ENCODE measurements at regions not wholly inside any gene's neighbourhood (a gene's known extent, or its start where the extent isn't known, plus 50 kb on each side); places are given as distances from the start of the nearest gene placed in this dataset.
A peak's percentile ranks its signal among the peaks of the same experiment; 100 is the strongest.

GRCh38 chr9:86829496-86830046 lies 117.7 kb downstream of the GAS1 start:
- DNase-seq = no peak

- no peak for DNase-seq
Measured at GRCh38 chr9:86828631-86829030, 118.7 kb downstream of the GAS1 start.

GRCh38 chr9:86827893-86828292 lies 119.4 kb downstream of the GAS1 start:
- DNase-seq = no peak

GRCh38 chr9:86825299-86825698 lies 122.0 kb downstream of the GAS1 start:
- DNase-seq = no peak

- no peak for DNase-seq
Measured at GRCh38 chr9:86822006-86822801, 125.1 kb downstream of the GAS1 start.

GRCh38 chr9:86821006-86821845 lies 126.1 kb downstream of the GAS1 start:
- peak; percentile 86 for DNase-seq

- no peak for DNase-seq
Measured at GRCh38 chr9:86819552-86819951, 127.8 kb downstream of the GAS1 start.

GRCh38 chr9:86818636-86819035 lies 128.7 kb downstream of the GAS1 start:
- no peak for DNase-seq

- DNase-seq = no peak
Measured at GRCh38 chr9:86816868-86817267, 130.4 kb downstream of the GAS1 start.

GRCh38 chr9:86816366-86816765 lies 130.9 kb downstream of the GAS1 start:
- DNase-seq = no peak

- no peak for DNase-seq
Measured at GRCh38 chr9:86812616-86813015, 134.7 kb downstream of the GAS1 start.

- no peak for DNase-seq
Measured at GRCh38 chr9:86809759-86810367, 137.4 kb downstream of the GAS1 start.

GRCh38 chr9:86809151-86809550 lies 138.2 kb downstream of the GAS1 start:
- DNase-seq = no peak

- DNase-seq = no peak
Measured at GRCh38 chr9:86807367-86807976, 139.8 kb downstream of the GAS1 start.

- DNase-seq = no peak
Measured at GRCh38 chr9:86804011-86804410, 143.3 kb downstream of the GAS1 start.

GRCh38 chr9:86802900-86803673 lies 144.2 kb downstream of the GAS1 start:
- DNase-seq = no peak

- DNase-seq = no peak
Measured at GRCh38 chr9:86801246-86801645, 146.1 kb downstream of the GAS1 start.

GRCh38 chr9:86800681-86801080 lies 146.6 kb downstream of the GAS1 start:
- no peak for DNase-seq

GRCh38 chr9:86798966-86799365 lies 148.3 kb downstream of the GAS1 start:
- DNase-seq = no peak

GRCh38 chr9:86796666-86797065 lies 150.6 kb downstream of the GAS1 start:
- no peak for DNase-seq

- DNase-seq = no peak
Measured at GRCh38 chr9:86795823-86796553, 151.3 kb downstream of the GAS1 start.
